NCI-H2029 (cell line): ENCODE measurements at regions not wholly inside any gene's neighbourhood (a gene's known extent, or its start where the extent isn't known, plus 50 kb on each side); places are given as distances from the start of the nearest gene placed in this dataset.

ENCODE experiments used
- DNase-seq: peaks from one replicate; lab custom pipeline; 2025; lab: John Stamatoyannopoulos, UW

DNA sequence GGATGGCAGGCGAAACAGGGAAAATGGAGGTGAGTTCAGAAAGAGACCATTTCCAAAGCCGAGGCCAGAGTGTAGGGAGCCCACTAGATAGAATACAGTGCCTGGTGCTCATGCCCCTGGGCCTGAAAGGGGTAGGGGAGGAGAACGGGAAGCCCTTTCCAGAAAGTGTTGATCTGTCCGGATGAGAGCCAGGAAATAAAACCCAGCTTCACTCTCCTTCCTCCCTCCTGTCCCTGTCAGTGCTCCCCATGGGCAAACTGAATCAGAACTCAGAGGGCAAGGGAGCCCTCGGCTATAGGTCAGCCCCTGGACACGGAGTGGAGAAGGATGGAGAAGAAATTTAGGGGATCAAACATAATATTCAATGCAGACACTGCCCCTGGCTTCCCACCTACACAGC lies 57.7 kb upstream of the RPL38 start:
- no peak for DNase-seq

DNA sequence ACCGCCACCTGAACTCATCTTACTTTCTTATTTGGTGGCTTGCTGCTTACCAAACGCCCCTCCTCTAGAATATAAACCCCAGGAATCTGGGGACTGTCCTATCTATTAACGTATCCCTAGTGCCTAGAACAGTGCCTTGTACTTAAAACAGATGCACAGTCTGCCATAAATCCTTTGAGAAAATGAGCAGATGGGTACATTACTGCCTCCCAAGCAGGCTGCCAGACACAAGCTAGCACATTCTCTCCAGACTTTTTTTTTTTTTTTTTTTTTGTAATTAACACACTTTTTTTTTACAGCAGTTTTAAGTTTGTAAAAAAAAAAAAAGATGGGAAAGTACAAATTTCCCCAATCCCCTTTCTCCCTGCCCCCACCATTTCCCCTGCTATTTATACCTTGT lies 57.3 kb upstream of the RPL38 start:
- no peak for DNase-seq

DNA sequence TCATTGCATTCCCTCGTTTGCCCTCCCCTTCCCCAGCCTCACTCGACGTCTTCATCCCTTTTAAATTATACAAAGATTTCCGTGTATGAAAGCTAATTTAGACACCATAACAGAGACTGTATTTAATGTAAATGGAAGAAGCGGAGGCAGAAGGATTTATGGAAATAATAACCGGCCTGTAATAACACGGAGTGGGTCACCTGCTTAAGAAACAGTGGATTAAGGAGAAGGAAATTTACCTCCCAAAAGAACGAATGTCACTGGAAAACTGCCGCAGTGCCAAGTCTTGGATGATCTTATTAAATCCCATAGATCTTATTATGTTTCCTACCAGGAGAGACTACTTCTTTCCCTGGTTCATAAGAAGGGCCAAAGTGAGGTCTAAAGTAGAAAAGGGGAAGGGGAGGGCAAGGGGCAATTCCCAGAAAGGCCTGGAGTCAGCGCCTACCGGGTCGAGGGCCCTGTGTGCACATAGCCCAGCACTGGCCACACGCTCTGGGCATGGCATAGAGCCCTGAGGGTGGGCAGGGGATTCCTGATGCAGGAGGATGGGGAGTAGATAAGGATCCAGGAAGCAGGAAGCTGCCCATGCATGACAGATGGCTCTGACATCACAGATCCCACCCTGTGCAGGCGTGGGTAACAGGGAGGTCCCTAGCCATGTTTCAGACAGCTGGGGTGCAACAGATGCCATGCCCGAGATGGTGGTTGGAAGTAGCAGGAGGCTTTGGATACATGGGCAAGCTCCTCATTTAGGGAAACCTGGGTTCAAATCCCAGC lies 56.2 kb upstream of the RPL38 start:
- DNase-seq = no peak

DNA sequence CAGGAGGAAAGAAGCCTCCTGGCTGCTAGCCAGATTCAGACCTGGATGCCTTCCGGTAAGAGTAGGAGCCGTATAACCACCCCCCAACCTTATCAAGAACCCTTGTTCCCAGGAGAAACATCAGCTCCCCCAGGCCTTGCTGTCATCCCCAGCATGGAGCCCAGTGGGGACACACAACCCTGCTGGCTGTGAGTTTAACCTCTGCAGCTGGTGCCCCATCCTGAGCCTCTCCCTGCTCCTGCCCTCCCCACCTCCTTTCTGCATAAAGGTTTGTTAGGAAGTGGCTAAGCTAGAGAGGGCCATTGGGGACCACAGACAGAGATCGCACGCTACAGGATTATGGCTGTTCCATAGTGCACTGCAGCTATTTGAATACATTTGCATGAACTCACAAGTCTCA lies 55.5 kb upstream of the RPL38 start:
- DNase-seq = no peak

DNA sequence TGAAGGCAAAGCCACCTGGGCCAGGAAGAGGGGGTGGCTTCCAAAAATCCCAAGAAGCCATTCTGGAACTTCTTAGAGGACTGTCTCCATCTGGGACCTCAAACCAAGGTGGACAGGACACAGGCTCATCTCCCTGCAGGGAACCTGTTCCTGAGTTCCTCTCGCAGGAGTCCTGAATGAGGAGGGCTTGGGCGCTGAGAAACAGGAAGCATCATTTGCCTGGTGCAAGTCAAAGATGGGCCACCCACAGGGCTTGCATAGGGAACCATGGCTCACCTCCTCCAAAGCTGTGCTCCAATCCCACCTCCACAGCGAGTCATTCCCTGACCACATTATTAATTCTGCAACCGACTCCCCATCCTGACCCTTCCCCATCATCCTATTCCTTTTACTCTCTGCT lies 55.0 kb upstream of the RPL38 start:
- no peak for DNase-seq

DNA sequence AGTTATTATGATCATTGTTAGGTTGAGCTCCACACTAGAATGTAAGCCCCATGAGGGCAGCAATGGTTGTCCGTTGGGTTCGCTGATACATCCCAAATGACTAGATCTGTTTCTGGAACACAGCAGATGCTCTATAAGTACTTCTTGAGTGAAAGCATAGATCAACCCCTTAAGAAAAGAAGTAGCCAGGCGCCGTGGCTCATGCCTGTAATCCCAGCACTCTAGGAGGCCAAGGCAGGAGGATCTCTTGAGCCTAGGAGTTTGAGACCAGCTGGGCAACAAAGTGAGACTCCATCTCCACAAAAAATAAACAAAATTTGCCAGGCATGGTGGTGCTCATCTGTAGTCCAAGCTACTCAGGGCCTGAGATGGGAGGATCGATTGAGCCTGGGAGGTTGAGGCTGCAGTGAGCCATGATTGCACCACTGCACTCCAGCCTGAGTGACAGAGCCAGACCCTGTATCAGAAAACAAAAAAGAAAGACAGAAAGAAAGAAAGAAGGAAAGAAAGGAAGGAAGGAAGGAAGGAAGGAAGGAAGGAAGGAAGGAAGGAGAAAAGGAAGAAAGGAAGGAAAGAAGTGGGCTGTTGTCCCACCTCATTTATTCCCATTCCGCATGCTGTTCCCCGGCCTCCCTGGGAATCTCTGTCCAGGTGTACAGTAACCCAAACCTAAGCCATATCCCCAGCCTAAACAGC lies 54.4 kb upstream of the RPL38 start:
- no peak for DNase-seq

DNA sequence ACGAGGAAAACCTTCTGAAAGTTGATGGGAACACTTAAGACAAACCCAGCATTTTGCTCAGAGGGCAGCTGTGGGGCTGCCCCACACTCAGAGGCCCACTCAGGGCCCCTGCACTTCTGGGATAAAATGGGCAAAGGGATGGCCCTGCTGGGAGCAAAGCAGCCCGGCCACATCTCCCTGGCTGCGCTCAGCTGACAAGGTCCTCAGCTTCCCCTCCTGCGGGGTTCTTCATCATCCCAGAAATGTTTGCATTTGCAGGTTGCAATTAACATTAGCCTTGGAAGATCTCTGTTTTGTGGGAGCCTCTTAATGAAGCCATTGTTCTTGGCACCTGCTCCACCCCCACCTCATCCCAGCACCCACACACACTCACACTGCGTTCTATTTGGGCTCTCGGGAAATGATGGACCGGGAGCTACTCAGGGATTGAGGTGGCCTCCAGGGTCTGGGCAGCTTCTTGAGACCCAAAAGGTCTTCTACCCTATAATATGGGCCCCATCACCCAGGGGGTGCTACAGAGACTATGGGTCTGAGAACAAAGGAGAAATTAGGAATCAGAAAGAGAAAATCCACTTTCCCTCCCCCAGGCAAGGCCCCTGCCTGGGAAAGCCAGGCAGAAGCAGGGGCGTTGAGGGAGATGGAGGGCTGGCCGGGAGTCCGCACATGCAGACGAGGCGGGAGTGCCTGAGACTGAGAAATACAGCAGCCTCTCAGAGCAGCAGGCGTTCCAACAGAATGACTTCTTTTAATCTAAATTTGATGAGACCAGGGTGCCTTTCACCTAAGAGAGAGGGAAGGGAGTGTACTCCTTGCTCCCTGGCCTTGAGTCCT lies 53.7 kb upstream of the RPL38 start:
- no peak for DNase-seq

DNA sequence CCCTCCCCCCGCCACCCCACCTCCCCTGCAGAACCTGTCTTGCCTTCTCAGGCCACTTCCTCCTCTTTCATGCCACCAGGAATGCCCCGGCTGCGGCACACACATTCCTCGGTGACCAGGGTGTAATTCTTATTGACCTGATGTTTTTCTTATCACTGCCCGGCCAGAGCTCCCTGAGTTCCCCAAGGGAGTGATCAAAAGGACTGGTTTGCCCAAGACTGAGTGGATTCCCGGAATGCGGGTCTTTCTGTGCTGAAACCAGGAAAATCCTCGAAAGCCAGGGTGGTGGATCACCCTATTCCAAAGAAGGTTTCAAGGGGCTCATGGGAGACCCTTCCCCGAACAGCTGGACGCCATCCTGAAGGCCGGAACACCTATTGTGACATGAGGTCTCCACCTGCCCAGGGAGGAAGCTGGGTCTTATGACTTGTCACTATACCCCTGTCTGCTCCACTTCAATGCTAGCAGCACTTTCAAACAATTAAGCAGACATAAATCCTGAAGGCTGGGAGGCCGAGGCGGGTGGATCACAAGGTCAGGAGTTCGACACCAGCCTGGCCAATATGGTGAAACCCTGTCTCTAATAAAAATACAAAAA lies 53.0 kb upstream of the RPL38 start:
- no peak for DNase-seq

DNA sequence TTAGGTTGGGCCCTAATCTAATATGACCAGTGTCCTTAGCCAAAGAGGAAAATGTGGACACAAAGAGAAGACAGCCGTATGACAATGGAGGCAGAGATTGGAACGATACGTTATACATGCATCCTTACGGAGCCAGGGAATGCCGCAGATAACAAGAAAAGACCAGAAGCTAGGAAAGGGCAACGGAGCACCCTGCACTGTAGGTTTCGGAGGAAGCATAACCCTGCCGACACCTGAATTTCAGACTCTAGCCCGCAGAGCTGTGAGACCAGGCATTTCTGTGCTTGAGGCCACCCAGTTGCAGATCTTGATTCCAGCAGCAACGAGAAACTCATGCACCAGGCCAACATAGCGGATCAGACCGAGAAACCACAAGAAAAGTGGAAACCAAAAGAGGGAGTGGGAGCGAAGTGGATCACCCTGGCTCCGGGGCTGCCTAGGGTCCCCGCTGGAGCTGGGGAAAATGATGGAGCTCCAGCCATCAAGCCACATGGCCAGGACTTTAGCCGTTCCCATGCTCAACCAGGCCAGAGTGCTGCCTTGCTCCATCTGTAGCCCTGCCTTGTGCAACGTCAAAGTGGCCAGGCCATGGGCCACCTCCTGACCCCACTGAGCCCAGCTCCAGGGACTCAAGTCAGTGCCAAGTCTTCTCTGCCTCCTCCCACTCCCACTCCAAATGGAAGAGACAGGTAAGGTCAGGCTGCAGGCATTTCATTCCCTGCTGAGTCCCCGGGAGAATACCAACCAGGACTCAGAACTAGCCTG lies 51.7 kb upstream of the RPL38 start:
- DNase-seq = no peak

DNA sequence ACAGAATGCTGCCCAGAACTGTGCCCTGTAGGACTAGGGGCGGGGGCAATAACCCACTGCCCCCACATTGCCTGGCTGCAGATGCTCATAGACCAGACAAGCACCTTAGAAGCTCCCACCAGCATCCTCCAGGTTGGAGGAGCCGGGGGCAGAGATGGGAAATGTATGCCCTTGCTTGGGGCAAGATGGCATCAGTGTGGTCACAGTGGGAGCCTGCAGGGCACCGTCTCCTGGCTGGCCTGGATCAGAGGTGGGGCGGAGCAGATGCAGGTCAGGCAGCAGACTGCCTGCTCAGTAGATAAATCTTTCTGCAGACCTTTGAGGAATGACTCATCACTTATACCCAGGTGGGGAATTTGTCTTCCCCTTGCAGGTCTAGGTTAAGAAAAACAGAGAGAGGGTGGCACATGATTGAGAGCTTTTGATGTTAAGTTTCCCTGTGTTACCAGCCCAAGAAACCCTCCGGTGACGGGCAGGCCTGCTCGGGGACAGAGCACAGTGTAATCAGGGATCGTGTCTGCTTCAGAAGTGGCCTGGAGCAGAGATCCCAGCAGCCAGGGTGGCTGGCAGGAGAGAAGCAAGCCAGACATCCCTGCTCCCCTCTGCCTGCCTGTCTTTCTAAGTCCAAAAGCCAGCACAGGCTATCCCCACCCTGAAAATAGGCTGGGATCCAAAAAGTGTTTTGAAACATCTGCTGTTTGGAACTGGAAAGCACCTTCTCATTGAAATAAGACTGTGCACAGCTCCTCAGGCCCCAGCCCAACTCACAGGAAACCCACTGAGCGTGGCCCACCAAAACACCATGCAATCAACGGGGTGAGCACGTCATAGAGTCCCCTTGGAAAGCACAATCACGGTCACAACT lies 50.7 kb upstream of the RPL38 start:
- DNase-seq = no peak

DNA sequence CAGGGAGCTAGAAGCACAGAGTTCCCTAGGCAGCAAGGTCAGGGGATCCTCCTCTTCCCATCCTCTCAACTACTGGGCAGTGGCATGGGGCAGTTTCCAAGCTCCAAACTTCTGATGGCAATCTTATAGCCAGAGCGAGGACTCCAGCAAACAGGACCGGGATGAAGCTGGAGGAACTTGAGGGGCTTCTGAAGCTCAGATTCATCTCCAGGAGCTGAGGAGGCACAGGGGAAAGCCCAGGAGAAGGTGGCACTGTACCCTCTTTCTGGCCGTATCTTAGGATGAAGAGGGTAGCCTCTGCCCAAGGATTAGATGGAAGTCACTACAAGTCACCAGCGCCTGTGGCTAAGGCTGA lies 50.0 kb upstream of the RPL38 start:
- DNase-seq = no peak
